HG03060 (cell line): ENCODE measurements at regions not wholly inside any gene's neighbourhood (a gene's known extent, or its start where the extent isn't known, plus 50 kb on each side); places are given as distances from the start of the nearest gene placed in this dataset.

Experiments used
- ATAC-seq: cut with Tn5 transposase; IDR thresholded peaks from one replicate; pipeline ENCODE4 v1.9.1; 2021; ENCODE audit warnings: low read depth, moderate number of reproducible peaks; ENCODE audit not compliant: unreplicated experiment

DNA sequence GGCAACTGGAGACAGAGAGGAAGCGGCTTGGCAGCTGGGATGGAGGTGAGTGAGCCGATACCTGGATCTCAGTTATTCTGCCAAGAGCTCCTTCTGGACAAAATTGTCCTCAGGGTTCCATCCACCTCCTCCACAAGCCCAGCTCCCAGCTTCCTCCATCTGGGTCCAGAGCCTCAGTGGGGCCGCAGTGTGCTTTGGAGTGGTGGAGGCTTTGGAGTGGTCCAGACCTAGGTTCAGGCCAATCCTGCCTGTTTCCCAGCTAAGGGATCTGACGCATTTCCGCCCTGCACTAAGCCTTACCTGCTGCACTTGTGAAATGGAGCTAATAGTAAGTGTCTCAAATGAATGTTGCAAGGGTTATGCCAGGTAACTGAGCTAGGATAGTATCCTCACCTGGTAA lies 355.7 kb upstream of the SHH start:
- ATAC-seq: no peak

DNA sequence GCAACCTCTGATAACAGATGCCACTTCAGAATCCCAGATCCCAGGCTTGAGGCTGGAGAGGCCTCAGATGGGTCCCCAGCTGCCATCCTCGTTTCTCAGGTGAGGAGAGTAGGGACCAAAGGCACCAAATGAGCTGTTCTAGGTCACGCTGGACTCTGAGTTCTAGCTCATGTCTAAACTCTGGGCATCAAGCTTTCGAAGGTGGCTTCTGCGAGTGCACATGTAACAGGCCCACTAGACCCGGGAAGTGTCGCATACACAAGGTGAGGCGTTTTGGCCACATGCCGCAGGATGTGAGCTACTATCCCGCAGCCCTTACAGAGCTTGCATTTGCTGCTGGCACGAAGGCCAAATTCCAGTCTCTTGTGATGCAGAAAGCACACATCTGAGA lies 355.1 kb upstream of the SHH start:
- ATAC-seq: no peak

DNA sequence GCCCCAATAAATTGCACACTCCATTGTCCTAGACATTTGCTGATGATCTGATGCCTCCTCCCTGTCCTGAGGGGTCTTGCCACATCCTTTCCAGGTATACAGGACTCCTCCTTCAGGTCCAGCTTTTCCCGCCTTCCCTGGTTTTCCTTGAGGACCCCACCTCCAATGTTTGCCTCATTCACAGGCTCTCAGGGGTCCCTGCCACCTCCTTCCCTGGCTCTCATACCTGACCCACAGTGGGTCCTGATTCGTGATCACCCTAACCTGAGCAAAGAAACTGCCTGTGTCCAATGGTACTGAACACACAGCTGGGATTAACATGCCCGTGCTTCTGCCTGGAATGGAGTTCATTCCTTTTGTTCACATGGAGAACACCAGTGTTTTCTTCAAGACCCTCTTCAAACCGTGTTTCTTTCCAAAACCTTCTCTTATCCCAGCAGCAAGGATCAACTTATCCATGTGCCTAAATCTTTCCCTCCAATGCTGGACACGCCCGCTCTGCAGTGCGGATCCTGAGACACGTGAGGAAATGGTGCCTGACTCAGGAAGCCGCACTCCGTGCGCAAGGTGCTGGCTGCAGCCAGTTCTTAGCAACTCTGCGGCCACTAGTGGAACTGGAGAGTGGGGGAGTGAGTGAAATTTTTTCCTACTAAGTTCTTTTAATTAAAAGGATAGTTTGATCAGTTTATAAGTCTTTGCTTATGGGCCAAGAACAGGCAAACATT lies 354.6 kb upstream of the SHH start:
- ATAC-seq: no peak

DNA sequence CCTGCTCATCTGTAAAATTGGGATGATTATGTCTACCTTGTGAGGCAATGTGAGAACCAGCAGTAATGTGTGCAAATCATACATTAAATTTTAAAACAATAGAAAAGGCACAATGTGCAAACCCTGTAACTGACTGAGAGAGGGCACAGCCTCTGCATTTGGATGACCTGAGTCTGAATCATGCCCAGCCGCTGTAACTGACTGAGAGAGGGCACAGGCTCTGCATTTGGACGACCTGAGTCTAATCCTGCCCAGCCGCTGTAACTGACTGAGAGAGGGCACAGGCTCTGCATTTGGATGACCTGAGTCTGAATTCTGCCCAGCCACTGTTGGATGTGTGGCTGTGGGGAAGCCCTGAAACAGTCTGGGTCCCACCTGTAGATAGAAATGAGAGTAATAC lies 351.5 kb upstream of the SHH start:
- ATAC-seq: no peak

DNA sequence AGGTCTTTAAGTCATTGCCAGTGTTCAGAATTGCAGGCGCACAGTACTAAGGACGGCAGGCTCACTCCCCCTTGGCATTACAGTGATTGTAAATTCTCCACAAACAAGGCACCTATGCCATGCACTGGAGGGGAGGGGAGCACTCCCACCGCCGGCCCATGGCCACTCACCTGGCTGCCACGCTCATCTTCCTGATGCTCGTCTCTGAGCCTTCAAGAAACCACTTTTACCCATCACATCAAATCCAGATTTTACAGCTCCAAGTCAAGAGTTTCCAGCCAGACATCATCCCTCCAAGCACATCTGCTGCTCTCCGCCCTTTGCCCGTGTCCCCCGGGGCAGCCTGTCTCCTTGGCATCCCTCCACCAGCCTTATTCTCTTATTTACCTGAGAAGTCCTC lies 350.2 kb upstream of the SHH start:
- no peak for ATAC-seq

DNA sequence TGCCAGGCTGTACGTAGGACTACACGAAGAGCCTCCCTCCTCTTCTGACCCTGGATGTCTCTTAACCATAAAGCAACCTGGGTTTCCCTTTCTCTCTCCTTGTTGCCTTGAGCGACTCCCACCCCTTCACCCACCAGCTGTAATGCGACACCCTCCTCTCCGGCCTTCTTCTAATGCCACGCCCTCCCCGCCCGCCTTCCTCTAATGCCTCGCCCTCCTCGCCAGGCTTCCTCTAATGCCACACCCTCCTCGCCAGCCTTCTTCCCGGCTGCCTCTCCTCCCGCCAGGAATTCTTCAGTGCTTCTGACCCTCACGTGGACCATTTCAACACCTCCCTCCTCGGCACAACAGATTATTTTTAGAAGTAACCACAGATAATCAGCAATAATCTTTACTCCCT lies 348.5 kb upstream of the SHH start:
- ATAC-seq: no peak

DNA sequence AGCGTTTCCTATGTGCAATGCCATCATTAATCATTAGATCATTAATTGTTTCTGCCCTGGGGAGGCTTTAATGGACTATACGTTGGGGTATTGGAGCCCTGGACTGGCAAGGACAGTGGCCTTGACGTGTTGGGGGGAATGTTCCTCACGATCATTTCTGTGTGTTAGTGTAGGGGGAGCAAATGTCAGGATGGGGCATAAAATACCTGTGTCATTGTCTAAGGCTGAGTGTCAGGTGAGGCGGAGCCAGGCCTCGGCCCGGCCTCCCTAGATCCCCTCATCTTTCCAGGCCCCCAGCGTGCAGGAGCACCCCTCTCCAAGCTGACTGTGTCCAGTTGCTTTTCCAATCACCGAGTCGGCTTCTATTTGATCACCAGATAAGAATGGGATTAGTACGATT lies 346.4 kb upstream of the SHH start:
- no peak for ATAC-seq

DNA sequence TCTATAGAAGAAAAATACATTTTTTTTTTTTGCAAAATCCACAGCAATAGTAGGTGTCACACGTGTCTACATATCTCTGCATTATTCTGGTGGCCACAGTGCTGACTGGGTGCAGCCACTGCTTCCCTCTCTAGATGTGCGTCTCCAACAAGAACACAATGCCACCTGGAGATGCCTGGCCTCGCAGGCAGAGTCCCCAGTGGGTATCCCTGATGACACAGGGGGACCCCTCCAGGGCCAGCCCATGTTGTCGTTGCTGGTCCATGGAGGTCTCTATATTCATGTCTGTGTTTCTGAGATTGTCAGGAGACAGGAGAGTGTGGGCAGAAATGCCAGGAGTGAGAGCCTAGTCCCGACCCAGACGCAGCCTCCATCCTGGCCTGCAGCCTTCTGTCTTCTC lies 345.9 kb upstream of the SHH start:
- ATAC-seq: no peak

DNA sequence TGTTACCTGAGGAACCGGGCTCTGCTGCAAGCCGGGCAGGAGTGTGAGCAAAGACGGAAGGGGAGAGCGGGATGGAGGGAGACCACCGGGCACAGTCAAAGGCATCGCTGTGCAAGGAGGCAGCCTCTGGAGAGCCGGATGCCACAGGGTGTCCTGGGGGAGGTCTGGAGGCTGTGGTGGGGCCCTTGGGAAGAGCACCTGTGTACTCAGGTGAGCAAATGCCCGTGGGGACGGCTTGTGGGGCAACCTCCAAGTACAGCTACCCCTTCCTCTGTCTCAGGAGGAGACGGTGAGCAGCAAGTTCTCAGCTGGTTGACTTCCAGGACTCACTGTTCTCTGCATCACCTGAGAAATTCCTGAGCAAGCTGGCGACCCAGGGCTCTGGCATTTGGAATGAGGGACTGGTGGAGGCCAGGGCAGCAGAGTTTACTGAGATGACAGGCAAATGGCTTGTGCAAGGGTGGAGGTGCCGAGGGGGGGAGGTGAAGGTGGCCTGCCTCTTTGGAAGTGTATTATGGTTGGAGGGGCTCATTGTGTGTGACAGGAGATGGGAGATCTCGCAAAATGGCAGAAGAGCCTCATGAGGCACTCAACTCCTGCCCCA lies 345.2 kb upstream of the SHH start:
- no peak for ATAC-seq

DNA sequence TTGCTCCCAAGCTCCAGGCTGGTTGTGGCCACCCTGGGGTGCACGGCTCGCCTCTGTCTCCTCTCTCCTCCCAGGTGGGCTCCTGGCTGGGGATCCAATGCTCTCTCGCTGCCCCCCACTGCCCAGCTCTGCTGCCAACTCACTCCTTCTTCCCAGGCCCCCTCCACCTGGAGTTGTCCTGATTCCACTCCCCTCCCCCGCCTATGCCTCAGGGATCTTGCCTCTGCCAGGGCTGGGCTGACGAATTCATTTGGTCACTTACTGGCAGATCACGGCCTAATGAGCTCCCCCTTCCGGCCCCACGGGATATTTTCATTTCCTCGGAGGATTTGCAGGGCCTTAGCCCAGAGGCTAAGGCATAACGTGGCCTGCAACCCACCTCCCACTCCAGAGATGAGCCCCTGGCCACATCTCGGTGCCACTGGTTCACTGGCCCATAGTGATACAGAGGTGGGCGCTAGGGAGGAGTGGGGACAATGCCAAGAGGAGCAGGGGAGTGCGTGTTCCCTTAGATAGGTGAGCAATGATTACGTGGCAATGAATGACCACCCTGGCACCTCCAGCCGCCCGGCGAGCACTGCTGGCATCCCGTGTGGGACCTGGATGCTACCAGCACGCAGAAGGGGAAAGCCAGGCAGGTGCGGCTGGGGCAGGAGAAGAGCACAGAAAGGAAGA lies 344.6 kb upstream of the SHH start:
- ATAC-seq: no peak

DNA sequence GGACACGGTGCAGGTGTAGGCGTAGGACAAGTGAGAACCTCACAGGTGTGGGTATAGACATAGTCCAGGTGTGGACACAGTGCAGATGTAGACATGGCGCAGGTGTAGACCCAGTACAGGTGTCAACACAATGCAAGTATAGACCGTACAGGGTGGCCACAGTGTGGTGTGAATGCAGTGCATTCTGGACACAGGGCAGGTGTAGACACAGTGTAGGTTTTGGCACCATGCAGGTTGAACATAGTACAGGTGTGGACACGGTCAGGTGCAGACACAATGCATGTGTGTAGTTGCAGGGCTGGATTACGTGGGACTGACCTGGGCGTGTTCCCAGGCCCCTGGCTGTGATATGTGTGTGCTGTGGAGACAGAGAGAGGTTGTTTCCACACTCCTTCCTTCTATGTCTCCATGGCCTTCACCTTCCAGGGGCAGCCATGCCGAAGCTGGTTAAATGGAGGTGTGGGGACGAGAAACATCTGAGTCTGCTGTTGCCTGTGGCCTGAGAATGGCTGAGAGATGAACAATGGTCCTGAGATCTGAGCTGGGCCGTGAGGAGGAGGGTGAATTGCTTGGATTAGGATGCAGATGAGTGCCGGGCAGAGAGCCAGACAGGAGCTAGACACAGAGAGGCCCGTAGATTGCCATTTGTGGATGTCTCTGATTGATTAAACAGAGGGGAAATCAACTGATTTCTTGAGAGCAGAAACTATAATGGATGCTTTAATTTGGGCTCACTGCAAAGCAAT lies 343.9 kb upstream of the SHH start:
- ATAC-seq: no peak

DNA sequence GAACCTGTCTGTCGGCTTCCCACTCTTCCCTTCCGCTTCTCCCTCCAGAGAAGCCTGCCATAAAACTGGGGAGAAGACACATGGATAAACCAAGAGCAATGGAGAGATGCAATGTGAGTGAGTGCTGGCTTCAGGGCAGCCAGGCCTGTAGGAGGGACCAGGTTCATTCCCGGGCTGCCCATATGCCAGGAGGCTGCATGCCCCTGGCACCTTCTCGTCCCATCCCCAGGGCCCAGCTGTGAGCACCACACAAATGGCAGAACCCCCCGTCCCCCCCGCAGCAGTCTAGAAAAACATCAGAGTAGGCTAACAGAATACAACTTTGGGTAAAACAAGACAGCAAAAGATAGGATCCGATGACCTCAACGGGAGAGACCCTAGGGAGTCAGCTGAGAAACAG lies 341.3 kb upstream of the SHH start:
- no peak for ATAC-seq

DNA sequence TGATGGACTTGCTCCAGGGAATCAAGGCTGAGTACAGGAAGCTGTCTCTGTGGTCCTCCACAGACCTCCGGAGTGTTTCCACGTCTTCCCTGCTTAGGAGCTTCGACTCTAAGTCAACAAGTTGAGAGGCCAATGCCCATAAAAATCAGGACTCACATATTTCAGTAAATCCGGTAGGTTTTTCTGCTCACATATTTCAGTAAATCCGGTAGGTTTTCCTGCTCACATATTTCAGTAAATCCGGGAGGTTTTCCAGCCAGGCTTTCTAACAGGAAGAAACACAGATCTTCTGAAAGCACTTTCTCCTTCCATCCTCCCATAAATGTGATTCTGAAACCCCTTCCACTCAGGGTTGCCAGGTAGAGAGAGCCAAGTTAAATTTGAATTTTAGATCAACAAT lies 340.1 kb upstream of the SHH start:
- no peak for ATAC-seq

DNA sequence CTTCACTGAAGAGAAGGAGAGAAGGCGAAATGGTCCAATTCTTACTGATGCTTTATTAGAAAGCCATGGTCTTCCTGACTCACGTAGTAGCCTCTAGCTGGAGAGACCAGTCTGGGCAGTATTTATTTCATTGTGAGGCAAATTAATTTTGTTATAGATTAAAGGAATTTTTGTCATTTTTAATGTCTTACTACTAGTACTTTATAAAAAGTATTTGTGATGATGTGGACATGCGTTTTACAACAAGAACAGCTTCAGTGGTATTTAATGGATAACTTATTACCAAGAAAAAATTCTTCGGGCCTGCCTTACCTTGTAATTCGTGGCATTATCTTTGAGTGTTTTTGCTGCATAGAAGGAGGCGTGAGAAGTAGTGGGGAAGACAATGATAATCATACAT lies 339.4 kb upstream of the SHH start:
- ATAC-seq: no peak

DNA sequence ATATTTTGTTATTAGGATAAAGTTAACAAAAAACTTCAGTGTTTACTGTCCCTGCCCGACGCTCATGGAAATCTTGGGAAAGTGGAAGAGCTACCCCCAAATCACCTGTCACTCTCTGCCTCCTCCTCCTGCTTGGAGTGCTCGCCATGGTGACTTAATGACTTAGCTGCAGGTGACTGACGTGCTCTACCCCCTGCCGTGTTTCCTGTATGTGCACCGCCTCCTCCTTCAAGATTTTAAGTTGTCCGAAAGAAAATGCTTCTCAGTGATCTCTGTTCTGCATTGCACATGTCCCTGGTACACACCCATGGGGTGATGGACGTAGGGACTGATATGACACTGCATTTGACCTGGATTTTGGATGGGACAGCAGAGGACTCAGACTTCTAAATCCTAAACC lies 338.8 kb upstream of the SHH start:
- ATAC-seq: no peak

DNA sequence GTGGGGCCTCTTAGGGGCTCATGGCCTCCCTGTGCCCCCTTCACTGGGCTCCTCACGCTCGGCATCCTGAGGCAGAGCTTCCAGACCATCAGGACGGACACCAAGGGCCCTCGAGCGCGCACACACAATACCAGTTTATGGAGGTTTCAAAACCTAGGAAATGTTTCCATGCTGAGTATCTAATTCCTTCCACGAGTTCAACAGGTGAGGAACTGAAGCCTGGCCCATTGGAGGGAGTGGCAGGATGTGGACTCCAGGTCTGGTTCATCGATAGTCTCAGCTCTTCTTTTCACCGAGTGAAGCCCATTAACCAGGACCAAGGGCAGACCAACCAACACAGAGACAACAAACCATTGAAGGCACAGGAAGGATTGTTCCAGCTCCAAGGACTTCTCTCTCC lies 336.7 kb upstream of the SHH start:
- ATAC-seq: no peak

DNA sequence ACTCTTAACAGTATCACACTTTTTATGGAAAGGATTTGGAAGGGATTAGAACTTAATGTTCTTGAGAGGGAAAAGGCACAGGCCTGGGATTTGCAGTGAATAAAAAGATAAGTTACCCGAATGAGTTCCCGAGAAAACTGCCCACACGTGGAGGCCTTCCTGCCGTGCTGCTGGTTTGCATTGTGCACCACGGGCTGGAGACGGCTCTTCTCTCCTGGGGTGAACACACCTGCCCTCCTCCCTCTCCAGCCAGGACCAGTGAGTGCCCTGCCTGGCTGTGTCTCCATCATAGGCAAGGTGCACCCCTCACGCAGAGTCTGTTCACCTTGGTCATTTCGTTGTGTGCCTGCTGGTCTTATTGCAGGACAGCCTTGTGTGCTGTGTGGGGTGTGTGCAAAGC lies 336.3 kb upstream of the SHH start:
- no peak for ATAC-seq

DNA sequence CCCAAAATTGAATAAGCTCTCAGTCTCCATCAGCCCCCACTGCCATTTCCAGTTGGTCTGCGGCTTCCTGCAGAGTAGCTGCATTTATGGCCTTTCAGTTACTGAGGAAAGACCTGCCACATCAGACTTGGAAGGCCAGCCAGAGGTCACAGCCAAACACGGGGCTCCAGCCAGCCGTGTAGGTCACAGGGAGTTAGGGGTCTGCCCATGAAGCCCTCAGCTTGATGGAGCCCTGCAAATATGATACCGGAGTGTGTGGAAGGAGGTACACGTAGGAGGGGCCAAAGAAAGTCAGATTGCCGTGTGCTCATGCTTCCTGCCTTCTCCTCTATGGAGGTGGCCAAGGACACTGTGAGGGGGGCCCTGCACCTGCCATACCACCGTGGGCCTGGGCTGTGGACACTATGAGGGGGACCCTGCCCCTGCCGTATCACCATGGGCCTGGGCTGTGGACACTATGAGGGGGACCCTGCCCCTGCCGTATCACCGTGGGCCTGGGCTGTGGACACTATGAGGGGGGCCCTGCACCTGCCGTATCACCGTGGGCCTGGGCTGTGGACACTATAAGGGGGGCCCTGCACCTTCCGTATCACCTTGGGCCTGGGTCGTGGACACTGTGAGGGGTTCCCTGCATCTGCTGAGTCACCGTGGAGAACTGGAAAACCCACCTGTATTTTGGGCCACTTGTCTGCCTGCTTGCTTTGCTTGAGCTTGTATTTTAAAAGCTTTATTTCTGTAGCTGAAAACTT lies 335.7 kb upstream of the SHH start:
- ATAC-seq: no peak

DNA sequence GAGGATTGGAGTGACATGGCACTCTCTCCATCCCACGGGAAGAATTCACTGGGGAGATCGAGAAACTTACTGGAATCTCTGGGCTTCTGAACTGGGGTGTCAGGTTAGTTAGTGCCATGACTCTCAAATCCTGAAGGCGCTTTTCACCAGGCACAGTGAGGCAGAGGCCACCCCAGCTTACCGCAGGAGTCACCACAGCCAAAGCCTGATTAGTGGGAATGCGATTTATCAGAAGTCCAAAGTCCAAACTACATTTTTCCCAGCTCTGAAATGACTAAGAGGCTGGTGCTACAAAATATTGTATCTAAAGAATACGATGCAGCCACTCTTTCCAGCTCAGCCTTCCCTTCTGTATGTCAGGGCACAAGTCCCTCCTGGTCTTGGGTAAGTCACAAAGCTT lies 334.8 kb upstream of the SHH start:
- no peak for ATAC-seq

DNA sequence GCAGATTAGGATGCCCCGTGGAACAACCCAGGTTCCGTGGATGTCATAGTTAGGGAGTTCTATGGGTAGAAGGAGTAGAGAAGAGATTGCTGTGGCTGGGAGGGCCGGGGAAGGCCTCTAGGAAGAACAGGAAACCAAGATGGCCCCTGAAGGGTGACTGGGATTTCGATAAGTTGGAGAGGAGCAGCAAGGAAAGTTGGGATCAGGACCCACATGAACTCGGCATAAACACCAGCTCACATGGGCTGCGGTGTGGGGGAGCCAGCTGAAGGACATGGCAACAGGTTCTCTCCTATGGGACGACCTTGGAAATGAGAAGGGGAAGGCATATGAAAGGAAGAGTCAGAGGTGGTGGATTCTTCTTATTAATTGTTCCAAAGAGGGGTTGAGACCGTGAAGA lies 333.7 kb upstream of the SHH start:
- ATAC-seq: no peak

DNA sequence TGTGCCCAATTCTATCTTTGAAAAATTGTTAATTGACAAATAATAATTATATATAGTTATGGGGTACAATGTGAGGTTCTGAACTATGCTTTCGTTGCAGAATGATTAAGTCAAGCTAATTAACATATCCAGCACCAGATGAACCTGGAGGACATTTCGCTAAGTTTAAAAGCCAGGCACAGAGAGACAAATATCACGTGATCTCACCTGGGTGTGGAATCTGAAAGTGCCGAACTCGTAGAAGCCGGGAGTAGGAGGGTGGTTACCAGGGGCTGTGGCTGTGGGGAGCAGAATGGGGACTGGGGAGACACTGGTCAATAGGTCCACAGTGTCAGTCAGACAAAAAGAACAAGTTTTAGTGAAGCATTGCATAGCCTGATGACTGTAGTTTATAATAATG lies 332.9 kb upstream of the SHH start:
- ATAC-seq: no peak
